ENCODE measurements at regions not wholly inside any gene's neighbourhood (a gene's known extent, or its start where the extent isn't known, plus 50 kb on each side); places are given as distances from the start of the nearest gene placed in this dataset.

- H3K36me3 Mint-ChIP-seq (ENCODE audit: insufficient read depth in 1 of 3, low read depth in 3 of 3) = no peaks in the 10 kb centered on the region
- Histone ChIP-seq H3K4me2 (ENCODE audit: insufficient read depth, insufficient read length, low read length) (no peak overlapping the region), H3K23me2 (ENCODE audit: insufficient read length, low read depth, low read length, poor library complexity, severe bottlenecking) (no peaks in the 10 kb centered on the region), H3K4ac (ENCODE audit: low read depth, low read length) (no peak overlapping the region), H4K20me1 (ENCODE audit: control insufficient read depth, insufficient read depth, insufficient read length) (no peaks in the 10 kb centered on the region), H3K79me2 (ENCODE audit: insufficient read depth, low read length) (no peaks in the 10 kb centered on the region), H3K14ac (ENCODE audit: insufficient read depth, low read length) (no peak overlapping the region), H3K23ac (ENCODE audit: insufficient read length, low read depth, low read length) (no peak overlapping the region), H3K27me3 (ENCODE audit: insufficient read depth, low read length) (no peaks in the 10 kb centered on the region), H3T11ph (ENCODE audit: low read length) (no peak overlapping the region), H4K8ac (replicated peaks; ENCODE audit: insufficient read length, low read depth, low read length) (no peak overlapping the region), H2BK5ac (ENCODE audit: insufficient read length, low read length) (no peak overlapping the region), H3K9me3 (ENCODE audit: control insufficient read depth, low read depth, low read length) (no peaks in the 10 kb centered on the region), H2BK15ac (ENCODE audit: low read depth, low read length) (no peak overlapping the region), H4K5ac (ENCODE audit: insufficient read length, low read depth, low read length) (no peak overlapping the region), H3K18ac (ENCODE audit: insufficient read length, low read depth, low read length) (no peak overlapping the region), H2AFZ (ENCODE audit: low read length) (no peak overlapping the region), H2BK12ac (ENCODE audit: insufficient read length, low read depth, low read length) (no peak overlapping the region), H2AK5ac (ENCODE audit: insufficient read length, low read length) (no peak overlapping the region), H3K9ac (ENCODE audit: extremely low read depth, insufficient read length, low read length) (no peak overlapping the region), H3K4me1 (ENCODE audit: insufficient read depth, low read length) (no peaks in the 10 kb centered on the region), H3K79me1 (ENCODE audit: insufficient read depth, low read depth, low read length, poor library complexity, severe bottlenecking) (no peaks in the 10 kb centered on the region), H2BK20ac (ENCODE audit: low read depth, low read length, poor library complexity, severe bottlenecking) (no peak overlapping the region), H2BK120ac (ENCODE audit: low read depth, low read length, poor library complexity, severe bottlenecking) (no peak overlapping the region), H4K91ac (ENCODE audit: insufficient read length, low read depth, low read length) (no peak overlapping the region), H3K27ac (ENCODE audit: insufficient read length, low read depth, low read length) (no peak overlapping the region), H3K56ac (ENCODE audit: insufficient read length, low read depth, low read length) (no peak overlapping the region)
- H3K27ac Mint-ChIP-seq = no peak overlapping the region
- peaks cover 4 to 5% of the 10 kb centered on the region in 2 experiments; a peak in 3 of 4 replicates for H3K4me1 Mint-ChIP-seq
- DNase-seq = no peak
- TF ChIP-seq CTCF (conservative IDR thresholded peaks at IDR 0.05) = no peak
- H3K27me3 Mint-ChIP-seq (ENCODE audit: low read depth) = no peaks in the 10 kb centered on the region
- no peaks in the 10 kb centered on the region for H3K9me3 Mint-ChIP-seq
- no peak overlapping the region for H3K4me3 Mint-ChIP-seq
- WGBS (ENCODE audit: extremely low coverage, insufficient read length, low lambda C conversion rate) = no CpG with 5 or more reads among the region's 5 CpGs
These were observed 570.2 kb upstream of the ALCAM start for GRCh38 chr3:104796556-104796955.
